ENCODE measurements at regions not wholly inside any gene's neighbourhood (a gene's known extent, or its start where the extent isn't known, plus 50 kb on each side); places are given as distances from the start of the nearest gene placed in this dataset.

GRCh38 chr10:128497660-128498377 lies 371.6 kb upstream of the MKI67 start:
- TF ChIP-seq, protein P1, sequence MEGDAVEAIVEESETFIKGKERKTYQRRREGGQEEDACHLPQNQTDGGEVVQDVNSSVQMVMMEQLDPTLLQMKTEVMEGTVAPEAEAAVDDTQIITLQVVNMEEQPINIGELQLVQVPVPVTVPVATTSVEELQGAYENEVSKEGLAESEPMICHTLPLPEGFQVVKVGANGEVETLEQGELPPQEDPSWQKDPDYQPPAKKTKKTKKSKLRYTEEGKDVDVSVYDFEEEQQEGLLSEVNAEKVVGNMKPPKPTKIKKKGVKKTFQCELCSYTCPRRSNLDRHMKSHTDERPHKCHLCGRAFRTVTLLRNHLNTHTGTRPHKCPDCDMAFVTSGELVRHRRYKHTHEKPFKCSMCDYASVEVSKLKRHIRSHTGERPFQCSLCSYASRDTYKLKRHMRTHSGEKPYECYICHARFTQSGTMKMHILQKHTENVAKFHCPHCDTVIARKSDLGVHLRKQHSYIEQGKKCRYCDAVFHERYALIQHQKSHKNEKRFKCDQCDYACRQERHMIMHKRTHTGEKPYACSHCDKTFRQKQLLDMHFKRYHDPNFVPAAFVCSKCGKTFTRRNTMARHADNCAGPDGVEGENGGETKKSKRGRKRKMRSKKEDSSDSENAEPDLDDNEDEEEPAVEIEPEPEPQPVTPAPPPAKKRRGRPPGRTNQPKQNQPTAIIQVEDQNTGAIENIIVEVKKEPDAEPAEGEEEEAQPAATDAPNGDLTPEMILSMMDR (conservative IDR thresholded peaks at IDR 0.05 in 1 of 2, IDR thresholded peaks at IDR 0.05 in 1 of 2; ENCODE audit: extremely low read depth in 1 of 2, insufficient read depth in 1 of 2, low read depth in 1 of 2, low read length in 2 of 2): no peak
- TF ChIP-seq EZH2 (IDR thresholded peaks at IDR 0.05; ENCODE audit: borderline replicate concordance, low read length): no peak

All from mammary epithelial cell (primary cell).